HG03159 (cell line): ENCODE measurements at regions not wholly inside any gene's neighbourhood (a gene's known extent, or its start where the extent isn't known, plus 50 kb on each side); places are given as distances from the start of the nearest gene placed in this dataset.

Experiments
- ATAC-seq: cut with Tn5 transposase; IDR thresholded peaks from one replicate; pipeline ENCODE4 v1.9.1; 2021; ENCODE audit warnings: mild to moderate bottlenecking, moderate library complexity; ENCODE audit not compliant: unreplicated experiment

GRCh38 chr5:89380635-89381034 is 497.7 kb upstream of the MEF2C start:
- ATAC-seq: no peak

- no peak for ATAC-seq
Measured at GRCh38 chr5:89377767-89378455, 494.9 kb upstream of the MEF2C start.

- ATAC-seq: no peak
Measured at GRCh38 chr5:89374818-89375521, 492.0 kb upstream of the MEF2C start.

- no peak for ATAC-seq
Measured at GRCh38 chr5:89374144-89374784, 491.3 kb upstream of the MEF2C start.

GRCh38 chr5:89372176-89372575 is 489.2 kb upstream of the MEF2C start:
- no peak for ATAC-seq

GRCh38 chr5:89371646-89372045 is 488.7 kb upstream of the MEF2C start:
- ATAC-seq: no peak

- ATAC-seq: no peak
Measured at GRCh38 chr5:89359046-89359445, 476.1 kb upstream of the MEF2C start.

- ATAC-seq: no peak
Measured at GRCh38 chr5:89353837-89354551, 471.0 kb upstream of the MEF2C start.

- ATAC-seq: no peak
Measured at GRCh38 chr5:89351975-89352374, 469.0 kb upstream of the MEF2C start.

- no peak for ATAC-seq
Measured at GRCh38 chr5:89351222-89351621, 468.2 kb upstream of the MEF2C start.

GRCh38 chr5:89350684-89351083 is 467.7 kb upstream of the MEF2C start:
- no peak for ATAC-seq

GRCh38 chr5:89349246-89349980 is 466.4 kb upstream of the MEF2C start:
- ATAC-seq: no peak

- no peak for ATAC-seq
Measured at GRCh38 chr5:89346573-89346972, 463.6 kb upstream of the MEF2C start.

GRCh38 chr5:89343666-89344065 is 460.7 kb upstream of the MEF2C start:
- peak; percentile 90 for ATAC-seq

GRCh38 chr5:89342106-89342876 is 459.3 kb upstream of the MEF2C start:
- ATAC-seq: peak; percentile 34

- no peak for ATAC-seq
Measured at GRCh38 chr5:89338935-89339334, 456.0 kb upstream of the MEF2C start.

GRCh38 chr5:89336111-89336510 is 453.1 kb upstream of the MEF2C start:
- ATAC-seq: no peak

GRCh38 chr5:89330140-89330539 is 447.2 kb upstream of the MEF2C start:
- ATAC-seq: no peak

- ATAC-seq: no peak
Measured at GRCh38 chr5:89327608-89328007, 444.6 kb upstream of the MEF2C start.

GRCh38 chr5:89324990-89325389 is 442.0 kb upstream of the MEF2C start:
- no peak for ATAC-seq
